Stimulated activated effector memory CD8-positive, alpha-beta T cell treated with anti-CD3 and anti-CD28 coated beads, Interleukin-12 subunit alpha, Interleukin-12 subunit beta, amount 100 ng/mL, for 72 hours (primary cell): ENCODE measurements at regions not wholly inside any gene's neighbourhood (a gene's known extent, or its start where the extent isn't known, plus 50 kb on each side); places are given as distances from the start of the nearest gene placed in this dataset.
"Not testable (repeated sequence)": the region's sequence is repeated elsewhere in the genome, so short reads cannot be mapped to it uniquely, and the experiment has no call there.

Source experiments
- ATAC-seq: fragments of 150-1000 bp; cut with Tn5 transposase; 2 replicates; pipeline ENCODE4 v1.10.0; 2021
- DNase-seq, 2 donors: peaks; one replicate each; pipeline ENCODE4 v3.0.0; 2021 to 2022; ENCODE audit warnings: low spot score in 2 of 2
- H3K27ac Mint-ChIP-seq: one replicate; pipeline ENCODE4 v1.8.0; 2022; ENCODE audit warnings: mild to moderate bottlenecking, mixed read lengths
- H3K36me3 Mint-ChIP-seq: one replicate; pipeline ENCODE4 v1.8.0; 2022; ENCODE audit warnings: mild to moderate bottlenecking, mixed read lengths
- H3K4me1 Mint-ChIP-seq: one replicate; pipeline ENCODE4 v1.8.0; 2022; ENCODE audit warnings: mixed read lengths
- H3K4me3 Mint-ChIP-seq: one replicate; pipeline ENCODE4 v1.8.0; 2022; ENCODE audit warnings: mild to moderate bottlenecking, mixed read lengths
- H3K9me3 Mint-ChIP-seq: one replicate; pipeline ENCODE4 v1.8.0; 2022; ENCODE audit warnings: mixed read lengths

DNA sequence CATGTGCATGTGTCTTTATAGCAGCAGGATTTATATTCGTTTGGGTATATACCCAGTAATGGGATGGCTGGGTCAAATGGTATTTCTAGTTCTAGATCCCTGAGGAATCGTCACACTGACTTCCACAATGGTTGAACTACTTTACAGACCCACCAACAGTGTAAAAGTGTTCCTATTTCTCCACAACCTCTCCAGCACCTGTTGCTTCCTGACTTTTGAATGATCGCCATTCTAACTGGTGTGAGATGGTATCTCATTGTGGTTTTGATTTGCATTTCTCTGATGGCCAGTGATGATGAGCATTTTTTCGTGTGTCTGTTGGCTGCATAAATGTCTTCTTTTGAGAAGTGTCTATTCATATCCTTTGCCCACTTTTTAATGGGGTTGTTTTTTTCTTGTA, 617.9 kb downstream of the KCTD12 start:
- H3K36me3 Mint-ChIP-seq, ATAC-seq, H3K4me1 Mint-ChIP-seq, H3K4me3 Mint-ChIP-seq, H3K27ac Mint-ChIP-seq, DNase-seq: not testable (repeated sequence)
- H3K9me3 Mint-ChIP-seq = peaks cover 11% of the 10 kb centered on the region

GRCh38 chr13:76267216-76267615, 619.0 kb downstream of the KCTD12 start:
- peaks cover 11% of the 10 kb centered on the region for H3K9me3 Mint-ChIP-seq
- H3K27ac Mint-ChIP-seq = no peak overlapping the region
- no peaks in the 10 kb centered on the region for H3K4me1 Mint-ChIP-seq
- ATAC-seq (no peak), DNase-seq (no peak)
- H3K4me3 Mint-ChIP-seq = no peak overlapping the region
- H3K36me3 Mint-ChIP-seq = no peaks in the 10 kb centered on the region

GRCh38 chr13:76266561-76266960, 619.6 kb downstream of the KCTD12 start:
- H3K36me3 Mint-ChIP-seq = no peaks in the 10 kb centered on the region
- DNase-seq (no peak), ATAC-seq (no peak)
- no peaks in the 10 kb centered on the region for H3K4me1 Mint-ChIP-seq
- H3K9me3 Mint-ChIP-seq = peaks cover 11% of the 10 kb centered on the region
- H3K4me3 Mint-ChIP-seq = no peak overlapping the region
- H3K27ac Mint-ChIP-seq = no peak overlapping the region

GRCh38 chr13:76250211-76250610, 614.1 kb downstream of the LMO7 start:
- H3K36me3 Mint-ChIP-seq = no peaks in the 10 kb centered on the region
- no peak overlapping the region for H3K27ac Mint-ChIP-seq
- ATAC-seq = no peak
- no peaks in the 10 kb centered on the region for H3K4me1 Mint-ChIP-seq
- DNase-seq = no peak
- peaks cover 10% of the 10 kb centered on the region for H3K9me3 Mint-ChIP-seq
- no peak overlapping the region for H3K4me3 Mint-ChIP-seq

DNA sequence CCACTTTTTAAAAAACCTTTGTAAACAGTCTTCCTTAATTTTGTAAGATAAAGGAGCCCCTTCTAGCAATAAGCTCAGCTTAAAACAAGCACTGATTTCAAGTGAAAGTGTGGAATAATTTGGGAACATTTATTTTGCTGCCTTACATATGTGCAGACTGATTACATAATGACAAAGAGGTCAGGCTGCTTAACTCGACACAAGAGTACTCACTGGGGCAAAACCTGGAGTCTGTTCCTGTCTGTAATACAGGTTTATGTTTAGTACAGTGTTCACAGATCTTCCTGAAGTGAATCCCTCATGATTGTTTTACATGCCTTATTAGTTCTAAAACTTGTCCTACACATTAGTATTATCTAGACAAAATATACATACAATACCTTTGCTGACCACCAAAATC, 609.8 kb downstream of the LMO7 start:
- DNase-seq (no peak), ATAC-seq (no peak)
- Mint-ChIP-seq H3K27ac (no peak overlapping the region), H3K4me3 (no peak overlapping the region), H3K36me3 (no peaks in the 10 kb centered on the region), H3K4me1 (no peaks in the 10 kb centered on the region), H3K9me3 (peaks cover 8% of the 10 kb centered on the region)

- ATAC-seq (no peak), DNase-seq (no peak)
- Mint-ChIP-seq H3K4me3 (no peak overlapping the region), H3K27ac (no peak overlapping the region), H3K4me1 (no peaks in the 10 kb centered on the region), H3K36me3 (no peaks in the 10 kb centered on the region), H3K9me3 (peaks cover 7% of the 10 kb centered on the region)
These were observed 609.1 kb downstream of the LMO7 start for GRCh38 chr13:76245211-76245610.

DNA sequence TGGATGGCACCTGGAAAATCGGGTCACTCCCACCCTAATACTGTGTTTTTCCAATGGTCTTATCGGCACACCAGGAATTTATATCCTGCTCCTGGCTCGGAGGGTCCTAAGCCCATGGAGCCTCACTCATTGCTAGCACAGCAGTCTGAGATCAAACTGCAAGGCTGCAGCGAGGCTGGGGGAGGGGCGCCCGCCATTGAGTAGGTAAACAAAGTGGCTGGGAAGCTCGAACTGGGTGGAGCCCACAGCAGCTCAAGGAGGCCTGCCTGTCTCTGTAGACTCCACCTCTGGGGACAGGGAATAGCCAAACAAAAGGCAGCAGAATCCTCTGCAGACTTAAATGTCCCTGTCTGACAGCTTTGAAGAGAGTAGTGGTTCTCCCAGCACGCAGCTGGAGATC, 607.0 kb downstream of the LMO7 start:
- not testable (repeated sequence) for H3K4me3 Mint-ChIP-seq, H3K4me1 Mint-ChIP-seq, H3K9me3 Mint-ChIP-seq, H3K36me3 Mint-ChIP-seq, H3K27ac Mint-ChIP-seq, DNase-seq, ATAC-seq

DNA sequence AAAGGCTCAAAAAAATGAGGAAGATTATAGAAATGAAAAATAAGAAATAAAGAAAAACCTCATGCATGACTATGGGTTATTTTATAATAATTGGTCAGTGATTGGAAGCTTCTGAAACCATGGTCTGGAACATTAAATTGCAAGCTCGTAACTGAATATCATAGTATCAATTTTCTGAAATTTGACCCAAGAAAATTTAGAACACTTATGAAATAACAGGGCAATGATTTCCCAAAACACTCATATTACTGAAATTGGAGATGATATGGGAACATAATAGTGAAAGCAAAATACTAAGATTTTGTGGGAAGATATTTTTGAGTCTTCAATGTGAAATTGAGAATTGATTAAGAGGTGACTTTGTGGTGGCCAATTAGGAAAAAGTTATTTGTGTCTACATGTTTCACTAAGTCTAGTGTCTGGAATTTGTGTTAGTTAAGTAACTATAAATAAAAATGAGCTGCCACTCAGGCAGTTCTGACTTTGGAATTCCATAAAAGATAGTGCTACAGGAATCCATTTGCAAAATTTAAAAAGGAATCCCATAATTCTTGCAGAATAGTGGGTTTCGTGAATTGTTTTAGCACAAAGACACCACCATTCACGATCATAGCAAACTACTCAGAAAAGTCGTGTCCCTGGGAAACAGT, 603.0 kb downstream of the LMO7 start:
- ATAC-seq = no peak
- Mint-ChIP-seq H3K36me3 (no peaks in the 10 kb centered on the region), H3K9me3 (peaks cover 2% of the 10 kb centered on the region), H3K27ac (no peak overlapping the region), H3K4me1 (no peaks in the 10 kb centered on the region), H3K4me3 (no peak overlapping the region)
- no peak for DNase-seq

- H3K27ac Mint-ChIP-seq = no peak overlapping the region
- no peaks in the 10 kb centered on the region for H3K9me3 Mint-ChIP-seq
- H3K36me3 Mint-ChIP-seq = no peaks in the 10 kb centered on the region
- no peak overlapping the region for H3K4me3 Mint-ChIP-seq
- no peaks in the 10 kb centered on the region for H3K4me1 Mint-ChIP-seq
- DNase-seq (no peak), ATAC-seq (no peak)
These were observed 595.5 kb downstream of the LMO7 start for GRCh38 chr13:76231522-76232167.

DNA sequence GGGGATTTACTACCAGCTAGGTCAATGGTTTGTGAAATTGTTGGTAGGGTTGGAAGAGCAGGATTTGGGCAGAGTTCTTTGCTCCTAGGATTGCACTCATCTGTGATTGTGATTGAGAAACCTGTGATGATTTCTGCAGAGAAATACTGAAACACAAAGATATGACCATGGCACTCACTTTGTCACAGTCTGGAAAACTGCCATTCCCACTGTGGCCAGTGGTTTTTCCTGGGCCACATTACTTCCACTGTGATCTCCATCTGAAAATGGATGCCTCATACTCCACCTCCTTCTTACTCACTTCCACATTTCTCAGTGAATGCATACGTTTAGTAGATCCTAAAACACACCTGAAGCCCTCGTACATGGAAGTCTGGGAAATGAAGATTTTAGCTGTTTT, 593.2 kb downstream of the LMO7 start:
- no peaks in the 10 kb centered on the region for H3K4me1 Mint-ChIP-seq
- no peaks in the 10 kb centered on the region for H3K36me3 Mint-ChIP-seq
- no peak for ATAC-seq
- no peak for DNase-seq
- peaks cover 3% of the 10 kb centered on the region for H3K9me3 Mint-ChIP-seq
- no peak overlapping the region for H3K27ac Mint-ChIP-seq
- no peak overlapping the region for H3K4me3 Mint-ChIP-seq

- Mint-ChIP-seq H3K9me3 (peaks cover 3% of the 10 kb centered on the region), H3K27ac (no peak overlapping the region), H3K4me3 (no peak overlapping the region), H3K4me1 (no peaks in the 10 kb centered on the region), H3K36me3 (no peaks in the 10 kb centered on the region)
- ATAC-seq = no peak
- no peak for DNase-seq
These were observed 590.8 kb downstream of the LMO7 start for GRCh38 chr13:76226941-76227340.

- H3K36me3 Mint-ChIP-seq = no peaks in the 10 kb centered on the region
- peaks cover 3% of the 10 kb centered on the region for H3K9me3 Mint-ChIP-seq
- ATAC-seq = no peak
- no peak overlapping the region for H3K27ac Mint-ChIP-seq
- no peak overlapping the region for H3K4me3 Mint-ChIP-seq
- H3K4me1 Mint-ChIP-seq = no peaks in the 10 kb centered on the region
- no peak for DNase-seq
These were observed 589.8 kb downstream of the LMO7 start for GRCh38 chr13:76225815-76226489.

- Mint-ChIP-seq H3K4me3 (no peak overlapping the region), H3K4me1 (no peaks in the 10 kb centered on the region), H3K9me3 (peaks cover 3% of the 10 kb centered on the region), H3K27ac (no peak overlapping the region), H3K36me3 (no peaks in the 10 kb centered on the region)
- ATAC-seq (no peak), DNase-seq (no peak)
These were observed 587.9 kb downstream of the LMO7 start for GRCh38 chr13:76223999-76224398.

GRCh38 chr13:76223565-76223964, 587.4 kb downstream of the LMO7 start:
- DNase-seq = no peak
- H3K4me3 Mint-ChIP-seq = no peak overlapping the region
- no peaks in the 10 kb centered on the region for H3K36me3 Mint-ChIP-seq

DNA sequence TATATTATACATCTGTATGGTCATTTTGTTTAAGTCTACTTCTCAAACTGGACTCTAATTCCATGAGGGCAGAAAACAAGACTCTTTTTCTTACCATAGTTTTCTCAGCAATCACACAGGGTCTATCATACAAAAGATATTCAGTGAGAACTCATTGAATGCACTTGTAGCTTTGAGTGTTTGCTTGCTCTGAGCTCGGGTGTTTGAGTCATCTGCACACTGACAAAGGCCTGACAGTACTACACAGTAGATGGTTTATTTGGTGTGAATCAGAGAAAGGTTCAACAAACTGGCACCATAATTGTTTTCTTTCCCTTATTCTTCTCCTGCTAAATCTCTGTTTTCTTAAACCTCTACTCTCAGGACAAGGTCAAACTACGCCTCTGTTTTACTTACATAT, 586.4 kb downstream of the LMO7 start:
- DNase-seq (no peak), ATAC-seq (no peak)
- H3K36me3 Mint-ChIP-seq = no peaks in the 10 kb centered on the region
- no peak overlapping the region for H3K27ac Mint-ChIP-seq
- H3K4me3 Mint-ChIP-seq = no peak overlapping the region
- H3K4me1 Mint-ChIP-seq = no peaks in the 10 kb centered on the region
- peaks cover 3% of the 10 kb centered on the region for H3K9me3 Mint-ChIP-seq

More at GRCh38 chr13:76223565-76223964, 587.4 kb downstream of the LMO7 start:
- ATAC-seq = no peak
- peaks cover 3% of the 10 kb centered on the region for H3K9me3 Mint-ChIP-seq
- no peak overlapping the region for H3K27ac Mint-ChIP-seq
- no peaks in the 10 kb centered on the region for H3K4me1 Mint-ChIP-seq

DNA sequence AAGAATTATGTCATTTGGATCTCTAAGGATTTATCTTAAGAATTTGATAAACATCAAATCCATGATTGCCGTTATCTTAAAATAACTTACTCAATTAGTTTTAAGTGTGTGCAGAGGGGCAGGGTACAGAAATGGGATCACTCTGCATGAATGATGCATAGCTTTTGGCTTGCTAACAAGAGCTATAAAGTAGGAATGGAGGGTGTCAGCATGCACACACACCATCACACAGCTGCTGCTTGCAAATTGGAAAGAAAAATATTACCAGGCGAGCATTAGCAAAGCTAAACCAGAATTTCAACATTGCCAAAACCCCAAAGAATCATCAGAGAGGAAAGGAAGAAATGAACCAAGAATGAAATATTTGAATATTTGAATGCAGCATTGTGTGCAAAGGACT, 580.6 kb downstream of the LMO7 start:
- H3K4me3 Mint-ChIP-seq = no peak overlapping the region
- no peaks in the 10 kb centered on the region for H3K4me1 Mint-ChIP-seq
- H3K36me3 Mint-ChIP-seq = no peaks in the 10 kb centered on the region
- no peak for ATAC-seq
- no peak for DNase-seq
- no peak overlapping the region for H3K27ac Mint-ChIP-seq
- H3K9me3 Mint-ChIP-seq = no peaks in the 10 kb centered on the region
